Sciatic nerve (tissue), 2 donors: ENCODE measurements at regions not wholly inside any gene's neighbourhood (a gene's known extent, or its start where the extent isn't known, plus 50 kb on each side); places are given as distances from the start of the nearest gene placed in this dataset.
"Not testable (repeated sequence)": the region's sequence is repeated elsewhere in the genome, so short reads cannot be mapped to it uniquely, and the experiment has no call there.

Experiments
- ATAC-seq: fragments of 200-7000 bp; cut with Tn5 transposase; one replicate; pipeline ENCODE4 v1.9.1; 2020; ENCODE audit warnings: mild to moderate bottlenecking, moderate library complexity
- DNase-seq: peaks from one replicate; pipeline ENCODE4 v3.0.0-alpha.2; 2020; ENCODE audit warnings: low spot score
- intact Hi-C: fragments of 100-400 bp; cut with DNase I; formaldehyde crosslinking; loops from one replicate; pipeline ENCODE4 v1.14.2; 2022
- donor health status: DM: no; HTN: no; CAD: no.
- donor health status: DM: no; HTN: no; CAD: no.

- intact Hi-C loops, ATAC-seq: not testable (repeated sequence)
Observed at GRCh38 chr9:42931045-42931444, 747.6 kb downstream of the SPATA31A6 start.

DNA sequence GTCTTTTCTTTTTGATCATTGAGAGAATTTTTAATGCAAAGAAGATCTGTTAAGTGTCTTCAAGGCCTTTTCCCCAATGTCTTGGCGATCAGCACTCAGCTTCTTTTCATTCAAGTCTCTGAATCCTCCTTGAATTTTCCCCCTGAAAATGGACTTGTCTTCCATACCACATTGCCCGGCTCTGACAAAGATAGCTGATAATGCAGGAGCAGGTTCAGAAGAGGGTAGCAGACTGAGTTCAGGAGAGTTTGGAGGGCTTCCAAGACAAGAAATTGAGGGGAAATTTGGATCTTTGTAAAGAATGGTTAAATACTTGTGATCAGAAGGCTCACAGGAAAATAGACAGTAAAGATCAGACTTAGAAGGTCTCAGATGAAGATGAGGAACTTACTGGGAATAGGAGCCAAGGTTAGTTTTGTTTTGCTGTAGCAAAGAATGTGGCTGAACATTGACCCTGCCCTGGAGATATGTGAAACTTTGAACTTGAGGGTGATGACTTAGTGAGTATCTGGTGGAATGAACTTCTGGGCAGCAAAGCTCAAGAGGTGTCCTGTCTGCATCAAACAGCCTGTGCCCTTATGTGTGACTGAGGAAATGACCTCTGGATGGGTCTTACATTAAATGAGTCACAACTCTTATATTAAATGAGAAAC lies 754.2 kb downstream of the SPATA31A6 start:
- ATAC-seq, DNase-seq, intact Hi-C loops: not testable (repeated sequence)

More at GRCh38 chr9:42931045-42931444, 747.6 kb downstream of the SPATA31A6 start:
- not testable (repeated sequence) for DNase-seq

- DNase-seq, intact Hi-C loops: not testable (repeated sequence)
- peak; percentile 72 for ATAC-seq
Observed at GRCh38 chr9:42947050-42947449, 763.6 kb downstream of the SPATA31A6 start.

DNA sequence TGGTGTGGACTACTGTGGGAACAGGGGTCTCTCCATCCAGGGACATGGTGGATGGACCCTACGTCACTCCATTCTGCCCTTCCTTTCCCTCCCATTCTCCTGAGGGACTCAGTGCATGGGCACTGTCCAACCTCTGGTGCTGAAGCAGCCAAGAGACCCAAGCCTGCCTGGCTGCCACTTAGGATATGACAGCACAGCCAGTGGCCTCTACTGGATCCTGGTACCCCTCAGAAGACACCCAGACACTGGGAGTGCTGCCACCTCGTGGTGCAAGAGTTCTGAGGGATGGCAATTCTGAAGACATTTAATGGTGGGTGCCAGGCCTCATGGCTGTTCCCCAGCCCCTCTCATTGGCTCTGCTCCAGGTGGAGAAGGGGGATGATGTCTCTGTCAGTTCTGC lies 767.8 kb downstream of the SPATA31A6 start:
- DNase-seq, intact Hi-C loops, ATAC-seq: not testable (repeated sequence)

- intact Hi-C loops, ATAC-seq, DNase-seq: not testable (repeated sequence)
Observed at GRCh38 chr9:42965155-42965554, 781.7 kb downstream of the SPATA31A6 start.

- intact Hi-C loops, ATAC-seq, DNase-seq: not testable (repeated sequence)
Observed at GRCh38 chr9:42971872-42972271, 788.4 kb downstream of the SPATA31A6 start.

- intact Hi-C loops, DNase-seq, ATAC-seq: not testable (repeated sequence)
Observed at GRCh38 chr9:42974725-42975124, 791.3 kb downstream of the SPATA31A6 start.

- intact Hi-C loops, ATAC-seq, DNase-seq: not testable (repeated sequence)
Observed at GRCh38 chr9:42984761-42985160, 801.3 kb downstream of the SPATA31A6 start.
